GM18502 (cell line): ENCODE measurements at regions not wholly inside any gene's neighbourhood (a gene's known extent, or its start where the extent isn't known, plus 50 kb on each side); places are given as distances from the start of the nearest gene placed in this dataset.
"Not testable (repeated sequence)": the region's sequence is repeated elsewhere in the genome, so short reads cannot be mapped to it uniquely, and the experiment has no call there.

Experiments
- ATAC-seq: cut with Tn5 transposase; IDR thresholded peaks from one replicate; pipeline ENCODE4 v1.9.1; 2021; ENCODE audit warnings: mild to moderate bottlenecking; ENCODE audit not compliant: unreplicated experiment, poor library complexity

GRCh38 chr4:187090832-187091231 lies 367.2 kb upstream of the FAT1 start:
- not testable (repeated sequence) for ATAC-seq

- no peak for ATAC-seq
Observed at GRCh38 chr4:187094144-187094543, 370.5 kb upstream of the FAT1 start.

- no peak for ATAC-seq
Observed at GRCh38 chr4:187098429-187098828, 374.8 kb upstream of the FAT1 start.

GRCh38 chr4:187103351-187103750 lies 379.7 kb upstream of the FAT1 start:
- ATAC-seq, result no peak

- ATAC-seq, result no peak
Observed at GRCh38 chr4:187108845-187109244, 385.2 kb upstream of the FAT1 start.

GRCh38 chr4:187109636-187110035 lies 386.0 kb upstream of the FAT1 start:
- ATAC-seq, result no peak

GRCh38 chr4:187118166-187118565 lies 394.5 kb upstream of the FAT1 start:
- ATAC-seq, result no peak

GRCh38 chr4:187118602-187119120 lies 395.0 kb upstream of the FAT1 start:
- ATAC-seq, result no peak

GRCh38 chr4:187124331-187124730 lies 400.7 kb upstream of the FAT1 start:
- ATAC-seq, result no peak

GRCh38 chr4:187125062-187125461 lies 401.4 kb upstream of the FAT1 start:
- no peak for ATAC-seq

- no peak for ATAC-seq
Observed at GRCh38 chr4:187127456-187127855, 403.8 kb upstream of the FAT1 start.

- no peak for ATAC-seq
Observed at GRCh38 chr4:187128222-187128621, 404.6 kb upstream of the FAT1 start.

- no peak for ATAC-seq
Observed at GRCh38 chr4:187128976-187129375, 405.3 kb upstream of the FAT1 start.

- ATAC-seq, result not testable (repeated sequence)
Observed at GRCh38 chr4:187131826-187132225, 408.2 kb upstream of the FAT1 start.

GRCh38 chr4:187135878-187136277 lies 412.2 kb upstream of the FAT1 start:
- no peak for ATAC-seq

- ATAC-seq, result no peak
Observed at GRCh38 chr4:187139141-187139540, 415.5 kb upstream of the FAT1 start.

- ATAC-seq, result no peak
Observed at GRCh38 chr4:187141101-187141500, 417.4 kb upstream of the FAT1 start.

- ATAC-seq, result no peak
Observed at GRCh38 chr4:187149229-187149945, 425.7 kb upstream of the FAT1 start.

GRCh38 chr4:187157380-187157958 lies 433.8 kb upstream of the FAT1 start:
- no peak for ATAC-seq

GRCh38 chr4:187158003-187158402 lies 434.3 kb upstream of the FAT1 start:
- ATAC-seq, result no peak

GRCh38 chr4:187160486-187160885 lies 436.8 kb upstream of the FAT1 start:
- no peak for ATAC-seq
